HepG2 (cell line): ENCODE measurements at regions not wholly inside any gene's neighbourhood (a gene's known extent, or its start where the extent isn't known, plus 50 kb on each side); places are given as distances from the start of the nearest gene placed in this dataset.

Source experiments
- HMG20B ChIP-seq: conservative IDR thresholded peaks from 2 replicates; pipeline ENCODE4 v1.6.1; 2016; ENCODE audit warnings: missing genetic modification reagents, missing compliant biosample characterization
- HNRNPH1 ChIP-seq: fragments of 200-400 bp; formaldehyde crosslinking; optimal IDR thresholded peaks from 2 replicates; pipeline ENCODE3; 2017; ENCODE audit warnings: mild to moderate bottlenecking, low read depth, low read length
- MAFG ChIP-seq: sonication (generic); formaldehyde crosslinking; IDR thresholded peaks from 2 replicates; pipeline ENCODE4 v1.5.1; 2020; ENCODE audit warnings: mild to moderate bottlenecking, missing genetic modification reagents
- RARA ChIP-seq: IDR thresholded peaks from 2 replicates; pipeline ENCODE4 v1.6.1; 2016; ENCODE audit warnings: missing genetic modification reagents, missing compliant biosample characterization
- TCF12 ChIP-seq, 2 experiments: fragments of 450-650 bp in 1 of 2; sonication (generic) in 1 of 2; formaldehyde crosslinking in 1 of 2; IDR thresholded peaks; 2 replicates each; pipeline versions ENCODE4 v1.6.1 to v1.8.0; 2017 to 2022; ENCODE audit warnings: antibody characterized with exemption in 1 of 2, mild to moderate bottlenecking in 1 of 2, missing genetic modification reagents in 1 of 2, moderate library complexity in 1 of 2
- TCF7L2 ChIP-seq: IDR thresholded peaks from 2 replicates; pipeline ENCODE4 v1.6.1; 2011; ENCODE audit warnings: mild to moderate bottlenecking, low read depth, low read length, moderate library complexity
- ZNF101 ChIP-seq: sonication (generic); formaldehyde crosslinking; IDR thresholded peaks from 2 replicates; pipeline ENCODE4 v1.4.0; 2020; ENCODE audit warnings: mild to moderate bottlenecking, low read depth, missing genetic modification reagents, borderline replicate concordance
- ZNF121 ChIP-seq: sonication (generic); formaldehyde crosslinking; IDR thresholded peaks from 2 replicates; pipeline ENCODE4 v1.5.0; 2020; ENCODE audit warnings: mild to moderate bottlenecking, missing genetic modification reagents
- ZNF24 ChIP-seq: fragments of 450-650 bp; IDR thresholded peaks from 2 replicates; pipeline ENCODE4 v1.6.1; 2017; ENCODE audit warnings: antibody characterized with exemption, mild to moderate bottlenecking
- ZNF274 ChIP-seq: sonication (generic); formaldehyde crosslinking; IDR thresholded peaks from 2 replicates; pipeline ENCODE4 v1.5.1; 2020; ENCODE audit warnings: mild to moderate bottlenecking, missing genetic modification reagents
- ZNF296 ChIP-seq: sonication (generic); formaldehyde crosslinking; conservative IDR thresholded peaks from 2 replicates; pipeline ENCODE4 v1.5.0; 2020; ENCODE audit warnings: mild to moderate bottlenecking, missing genetic modification reagents
- ZNF550 ChIP-seq: sonication (generic); formaldehyde crosslinking; IDR thresholded peaks from 2 replicates; pipeline ENCODE4 v1.4.0; 2020; ENCODE audit warnings: mild to moderate bottlenecking, missing genetic modification reagents, borderline replicate concordance
- ZNF709 ChIP-seq: sonication (generic); formaldehyde crosslinking; IDR thresholded peaks from 2 replicates; pipeline ENCODE4 v1.5.0; 2020; ENCODE audit warnings: mild to moderate bottlenecking, missing genetic modification reagents
- TF ChIP-seq, protein P1 (sequence below): sonication (generic); formaldehyde crosslinking; IDR thresholded peaks from 2 replicates; pipeline ENCODE4 v1.4.0; 2020; ENCODE audit warnings: mild to moderate bottlenecking, missing genetic modification reagents, borderline replicate concordance
- TF ChIP-seq, protein P2 (sequence below): IDR thresholded peaks from 2 replicates; pipeline ENCODE4 v1.6.1; 2016; ENCODE audit warnings: missing biosample characterization, missing genetic modification reagents, low read depth
- TF ChIP-seq, protein P3 (sequence below): sonication (generic); formaldehyde crosslinking; IDR thresholded peaks from 2 replicates; pipeline ENCODE4 v1.4.0; 2020; ENCODE audit warnings: mild to moderate bottlenecking, missing genetic modification reagents
- TF ChIP-seq, protein P4 (sequence below): sonication (generic); formaldehyde crosslinking; IDR thresholded peaks from 2 replicates; pipeline ENCODE4 v1.9.0; 2021; ENCODE audit warnings: missing genetic modification reagents, mild to moderate bottlenecking, borderline replicate concordance
- TF ChIP-seq, protein P5 (sequence below): sonication (generic); formaldehyde crosslinking; IDR thresholded peaks from 2 replicates; pipeline ENCODE4 v1.4.0; 2020; ENCODE audit warnings: missing genetic modification reagents, borderline replicate concordance

DNA sequence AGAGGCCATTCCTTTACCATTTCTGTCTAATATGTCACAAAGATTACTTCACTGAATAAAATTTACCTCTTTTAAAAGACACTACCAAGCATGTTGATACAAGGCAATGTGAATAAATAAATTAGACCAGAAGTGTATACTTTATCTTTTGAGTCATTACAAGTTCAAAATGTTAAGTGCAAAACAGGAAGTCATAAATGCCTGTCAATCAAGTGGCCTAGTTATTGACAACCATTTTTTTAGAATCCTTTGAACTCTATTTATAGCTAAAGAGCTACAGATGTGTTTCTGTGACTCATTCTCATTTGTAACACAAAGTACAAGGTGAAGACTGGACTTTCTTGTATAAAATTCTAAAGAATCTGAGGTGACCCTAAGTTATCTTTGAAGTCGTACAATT lies 602.7 kb upstream of the SEMA6A start (continued):
- TF ChIP-seq, protein P1, sequence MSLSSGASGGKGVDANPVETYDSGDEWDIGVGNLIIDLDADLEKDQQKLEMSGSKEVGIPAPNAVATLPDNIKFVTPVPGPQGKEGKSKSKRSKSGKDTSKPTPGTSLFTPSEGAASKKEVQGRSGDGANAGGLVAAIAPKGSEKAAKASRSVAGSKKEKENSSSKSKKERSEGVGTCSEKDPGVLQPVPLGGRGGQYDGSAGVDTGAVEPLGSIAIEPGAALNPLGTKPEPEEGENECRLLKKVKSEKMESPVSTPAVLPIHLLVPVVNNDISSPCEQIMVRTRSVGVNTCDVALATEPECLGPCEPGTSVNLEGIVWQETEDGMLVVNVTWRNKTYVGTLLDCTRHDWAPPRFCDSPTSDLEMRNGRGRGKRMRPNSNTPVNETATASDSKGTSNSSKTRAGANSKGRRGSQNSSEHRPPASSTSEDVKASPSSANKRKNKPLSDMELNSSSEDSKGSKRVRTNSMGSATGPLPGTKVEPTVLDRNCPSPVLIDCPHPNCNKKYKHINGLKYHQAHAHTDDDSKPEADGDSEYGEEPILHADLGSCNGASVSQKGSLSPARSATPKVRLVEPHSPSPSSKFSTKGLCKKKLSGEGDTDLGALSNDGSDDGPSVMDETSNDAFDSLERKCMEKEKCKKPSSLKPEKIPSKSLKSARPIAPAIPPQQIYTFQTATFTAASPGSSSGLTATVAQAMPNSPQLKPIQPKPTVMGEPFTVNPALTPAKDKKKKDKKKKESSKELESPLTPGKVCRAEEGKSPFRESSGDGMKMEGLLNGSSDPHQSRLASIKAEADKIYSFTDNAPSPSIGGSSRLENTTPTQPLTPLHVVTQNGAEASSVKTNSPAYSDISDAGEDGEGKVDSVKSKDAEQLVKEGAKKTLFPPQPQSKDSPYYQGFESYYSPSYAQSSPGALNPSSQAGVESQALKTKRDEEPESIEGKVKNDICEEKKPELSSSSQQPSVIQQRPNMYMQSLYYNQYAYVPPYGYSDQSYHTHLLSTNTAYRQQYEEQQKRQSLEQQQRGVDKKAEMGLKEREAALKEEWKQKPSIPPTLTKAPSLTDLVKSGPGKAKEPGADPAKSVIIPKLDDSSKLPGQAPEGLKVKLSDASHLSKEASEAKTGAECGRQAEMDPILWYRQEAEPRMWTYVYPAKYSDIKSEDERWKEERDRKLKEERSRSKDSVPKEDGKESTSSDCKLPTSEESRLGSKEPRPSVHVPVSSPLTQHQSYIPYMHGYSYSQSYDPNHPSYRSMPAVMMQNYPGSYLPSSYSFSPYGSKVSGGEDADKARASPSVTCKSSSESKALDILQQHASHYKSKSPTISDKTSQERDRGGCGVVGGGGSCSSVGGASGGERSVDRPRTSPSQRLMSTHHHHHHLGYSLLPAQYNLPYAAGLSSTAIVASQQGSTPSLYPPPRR (CRISPR knock-in tag), result no peak
- TF ChIP-seq, protein P2, sequence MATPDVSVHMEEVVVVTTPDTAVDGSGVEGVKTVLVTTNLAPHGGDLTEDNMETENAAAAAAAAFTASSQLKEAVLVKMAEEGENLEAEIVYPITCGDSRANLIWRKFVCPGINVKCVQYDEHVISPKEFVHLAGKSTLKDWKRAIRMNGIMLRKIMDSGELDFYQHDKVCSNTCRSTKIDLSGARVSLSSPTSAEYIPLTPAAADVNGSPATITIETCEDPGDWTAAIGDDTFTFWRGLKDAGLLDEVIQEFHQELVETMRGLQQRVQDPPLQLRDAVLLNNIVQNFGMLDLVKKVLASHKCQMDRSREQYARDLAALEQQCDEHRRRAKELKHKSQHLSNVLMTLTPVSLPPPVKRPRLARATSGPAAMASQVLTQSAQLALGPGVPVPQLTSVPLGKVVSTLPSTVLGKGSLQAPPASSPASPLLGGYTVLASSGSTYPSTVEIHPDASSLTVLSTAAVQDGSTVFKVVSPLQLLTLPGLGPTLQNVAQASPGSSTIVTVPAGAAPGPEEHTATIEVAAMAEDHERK, result no peak
- TF ChIP-seq ZNF24, result no peak
- TF ChIP-seq, protein P3, sequence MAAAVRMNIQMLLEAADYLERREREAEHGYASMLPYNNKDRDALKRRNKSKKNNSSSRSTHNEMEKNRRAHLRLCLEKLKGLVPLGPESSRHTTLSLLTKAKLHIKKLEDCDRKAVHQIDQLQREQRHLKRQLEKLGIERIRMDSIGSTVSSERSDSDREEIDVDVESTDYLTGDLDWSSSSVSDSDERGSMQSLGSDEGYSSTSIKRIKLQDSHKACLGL, result no peak
- TF ChIP-seq HMG20B (CRISPR knock-in tag), result no peak
- no peak for TF ChIP-seq ZNF121 (CRISPR knock-in tag)
- no peak for TF ChIP-seq TCF7L2
- TF ChIP-seq, protein P4, sequence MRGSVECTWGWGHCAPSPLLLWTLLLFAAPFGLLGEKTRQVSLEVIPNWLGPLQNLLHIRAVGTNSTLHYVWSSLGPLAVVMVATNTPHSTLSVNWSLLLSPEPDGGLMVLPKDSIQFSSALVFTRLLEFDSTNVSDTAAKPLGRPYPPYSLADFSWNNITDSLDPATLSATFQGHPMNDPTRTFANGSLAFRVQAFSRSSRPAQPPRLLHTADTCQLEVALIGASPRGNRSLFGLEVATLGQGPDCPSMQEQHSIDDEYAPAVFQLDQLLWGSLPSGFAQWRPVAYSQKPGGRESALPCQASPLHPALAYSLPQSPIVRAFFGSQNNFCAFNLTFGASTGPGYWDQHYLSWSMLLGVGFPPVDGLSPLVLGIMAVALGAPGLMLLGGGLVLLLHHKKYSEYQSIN, result no peak
- TF ChIP-seq ZNF101 (CRISPR knock-in tag), result no peak
- peak; percentile 61 for TF ChIP-seq RARA (CRISPR knock-in tag)
- TF ChIP-seq ZNF709 (CRISPR knock-in tag), result no peak
- TF ChIP-seq HNRNPH1, result no peak
- TF ChIP-seq ZNF274, result no peak
- TF ChIP-seq MAFG, result no peak
- no peak for TF ChIP-seq ZNF550 (CRISPR knock-in tag)
- TF ChIP-seq ZNF296 (CRISPR knock-in tag), result no peak
- TF ChIP-seq, protein P5, sequence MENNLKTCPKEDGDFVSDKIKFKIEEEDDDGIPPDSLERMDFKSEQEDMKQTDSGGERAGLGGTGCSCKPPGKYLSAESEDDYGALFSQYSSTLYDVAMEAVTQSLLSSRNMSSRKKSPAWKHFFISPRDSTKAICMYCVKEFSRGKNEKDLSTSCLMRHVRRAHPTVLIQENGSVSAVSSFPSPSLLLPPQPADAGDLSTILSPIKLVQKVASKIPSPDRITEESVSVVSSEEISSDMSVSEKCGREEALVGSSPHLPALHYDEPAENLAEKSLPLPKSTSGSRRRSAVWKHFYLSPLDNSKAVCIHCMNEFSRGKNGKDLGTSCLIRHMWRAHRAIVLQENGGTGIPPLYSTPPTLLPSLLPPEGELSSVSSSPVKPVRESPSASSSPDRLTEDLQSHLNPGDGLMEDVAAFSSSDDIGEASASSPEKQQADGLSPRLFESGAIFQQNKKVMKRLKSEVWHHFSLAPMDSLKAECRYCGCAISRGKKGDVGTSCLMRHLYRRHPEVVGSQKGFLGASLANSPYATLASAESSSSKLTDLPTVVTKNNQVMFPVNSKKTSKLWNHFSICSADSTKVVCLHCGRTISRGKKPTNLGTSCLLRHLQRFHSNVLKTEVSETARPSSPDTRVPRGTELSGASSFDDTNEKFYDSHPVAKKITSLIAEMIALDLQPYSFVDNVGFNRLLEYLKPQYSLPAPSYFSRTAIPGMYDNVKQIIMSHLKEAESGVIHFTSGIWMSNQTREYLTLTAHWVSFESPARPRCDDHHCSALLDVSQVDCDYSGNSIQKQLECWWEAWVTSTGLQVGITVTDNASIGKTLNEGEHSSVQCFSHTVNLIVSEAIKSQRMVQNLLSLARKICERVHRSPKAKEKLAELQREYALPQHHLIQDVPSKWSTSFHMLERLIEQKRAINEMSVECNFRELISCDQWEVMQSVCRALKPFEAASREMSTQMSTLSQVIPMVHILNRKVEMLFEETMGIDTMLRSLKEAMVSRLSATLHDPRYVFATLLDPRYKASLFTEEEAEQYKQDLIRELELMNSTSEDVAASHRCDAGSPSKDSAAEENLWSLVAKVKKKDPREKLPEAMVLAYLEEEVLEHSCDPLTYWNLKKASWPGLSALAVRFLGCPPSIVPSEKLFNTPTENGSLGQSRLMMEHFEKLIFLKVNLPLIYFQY, result no peak
- TF ChIP-seq TCF12 (IDR thresholded peaks at IDR 0.05), result no peak
- TF ChIP-seq TCF12 (CRISPR knock-in tag; IDR thresholded peaks at IDR 0.05), result no peak
